K562 (cell line): ENCODE measurements at regions not wholly inside any gene's neighbourhood (a gene's known extent, or its start where the extent isn't known, plus 50 kb on each side); places are given as distances from the start of the nearest gene placed in this dataset.

Source experiments
- ATAC-seq: fragments of 200-7000 bp; cut with Tn5 transposase; 3 replicates; pipeline ENCODE4 v1.9.1; 2020; ENCODE audit warnings: moderate library complexity
- BruUV-seq: library from RNA; stranded (reverse); fragments of 400-500 nt; replicated peaks from 2 replicates; lab custom pipeline; 2021; lab: Mats Ljungman, UMichigan
- CTCF ChIA-PET: fragments of 300-600 bp; formaldehyde crosslinking; extraction: SDS; loops from one replicate; lab custom pipeline; 2021; ENCODE audit warnings: low intra/inter-chr PET ratio; lab: Yijun Ruan, JAX
- POLR2A ChIA-PET: fragments of 300-600, 350-650 bp; sonication (Branson Sonifier 250); formaldehyde crosslinking; extraction: SDS; loops from one replicate; lab custom pipeline; 2021; ENCODE audit warnings: antibody characterized with exemption, inconsistent platforms; lab: Yijun Ruan, JAX
- DNase-seq, 4 experiments: peaks; one replicate each; pipeline versions ENCODE4 v3.0.0 to v3.0.0-alpha.2; 2011 to 2018; ENCODE audit warnings: low spot score in 3 of 4, mixed read lengths in 3 of 4; ENCODE audit errors: extremely low read depth in 1 of 4
- FAIRE-seq: peaks from 2 replicates; lab custom pipeline; 2011; peaks lifted over from hg19 to GRCh38; lab: Jason Lieb, UNC
- H2AFZ ChIP-seq: 2 replicates; pipeline ENCODE4 v1.6.0; 2011; ENCODE audit warnings: low read depth, low read length, control low read depth, inconsistent platforms
- H3K27ac ChIP-seq: fragments of 200-600 bp; 3 replicates; pipeline ENCODE4 v1.8.0; 2011; ENCODE audit warnings: low read depth, mild to moderate bottlenecking, control low read depth, inconsistent platforms, low read length, moderate library complexity, mixed read lengths; ENCODE audit errors: extremely low read depth
- H3K27me3 ChIP-seq, 2 experiments: fragments of 300-600 bp in 1 of 2; 2 replicates in 1 of 2; 3 replicates in 1 of 2; pipeline versions ENCODE4 v1.6.0 to v1.8.0; 2011; ENCODE audit warnings: inconsistent platforms in 2 of 2, low read length in 2 of 2, mild to moderate bottlenecking in 1 of 2, mixed read lengths in 1 of 2, moderate library complexity in 1 of 2; ENCODE audit not compliant: control insufficient read depth in 2 of 2, insufficient read depth in 2 of 2
- H3K36me3 ChIP-seq: fragments of 300-600 bp; 3 replicates; pipeline ENCODE4 v1.8.0; 2011; ENCODE audit warnings: mild to moderate bottlenecking, low read length, inconsistent platforms; ENCODE audit not compliant: control insufficient read depth, insufficient read depth
- H3K4me1 ChIP-seq, 2 experiments: fragments of 200-600 bp in 1 of 2; replicated peaks in 1 of 2; 2 replicates in 1 of 2; 3 replicates in 1 of 2; pipeline versions ENCODE4 v1.5.1 to v1.8.0; 2011; ENCODE audit warnings: inconsistent platforms in 2 of 2, low read length in 2 of 2, mild to moderate bottlenecking in 1 of 2, mixed read lengths in 1 of 2, moderate library complexity in 1 of 2; ENCODE audit not compliant: control insufficient read depth in 2 of 2, insufficient read depth in 2 of 2
- H3K4me2 ChIP-seq: 2 replicates; pipeline ENCODE4 v1.6.1; 2011; ENCODE audit warnings: low read length, control low read depth, inconsistent platforms, mixed read lengths; ENCODE audit not compliant: insufficient read depth
- H3K4me3 ChIP-seq: fragments of 200-600 bp; sonication (generic), shearing (Covaris generic); 2 replicates; pipeline ENCODE4 v1.5.1; 2016; ENCODE audit warnings: control low read depth, inconsistent platforms
- H3K79me2 ChIP-seq: fragments of 200-600 bp; 3 replicates; pipeline ENCODE4 v1.8.0; 2011; ENCODE audit warnings: low read length, inconsistent platforms; ENCODE audit not compliant: control insufficient read depth, insufficient read depth
- H3K9ac ChIP-seq, 2 experiments: 2 replicates each; pipeline versions ENCODE4 v1.6.0 to v1.6.1; 2011; ENCODE audit warnings: low read depth in 2 of 2, low read length in 2 of 2, control low read depth in 1 of 2, inconsistent platforms in 1 of 2, mild to moderate bottlenecking in 1 of 2, mixed read lengths in 1 of 2; ENCODE audit not compliant: insufficient read depth in 1 of 2
- H3K9me1 ChIP-seq: one replicate; pipeline ENCODE4 v1.6.0; 2011; ENCODE audit warnings: inconsistent platforms, mild to moderate bottlenecking, low read length, moderate library complexity; ENCODE audit not compliant: control insufficient read depth, insufficient read depth
- H3K9me3 ChIP-seq: replicated peaks from 2 replicates; pipeline ENCODE4 v1.5.1; 2011; ENCODE audit warnings: low read depth, low read length, inconsistent platforms; ENCODE audit not compliant: control insufficient read depth, insufficient read depth
- H4K20me1 ChIP-seq: replicated peaks from 2 replicates; pipeline ENCODE4 v1.6.1; 2011; ENCODE audit warnings: low read length, inconsistent platforms, mixed read lengths; ENCODE audit not compliant: control insufficient read depth, insufficient read depth
- C11orf30 ChIP-seq: fragments of 450-650 bp; IDR thresholded peaks from 2 replicates; pipeline ENCODE4 v1.6.1; 2016; ENCODE audit warnings: low read depth, mild to moderate bottlenecking
- CBX3 ChIP-seq, 2 experiments: IDR thresholded peaks; 1 replicate in 1 of 2; 2 replicates in 1 of 2; pipeline ENCODE4 v1.6.1; 2012; ENCODE audit warnings: inconsistent platforms in 2 of 2, low read length in 2 of 2, borderline replicate concordance in 1 of 2, control low read depth in 1 of 2
- CBX5 ChIP-seq: IDR thresholded peaks from 2 replicates; pipeline ENCODE4 v1.6.1; 2014; ENCODE audit warnings: low read depth, borderline replicate concordance
- CEBPB ChIP-seq: fragments of 450-650 bp; IDR thresholded peaks from 2 replicates; pipeline ENCODE4 v1.6.1; 2016; ENCODE audit warnings: missing genetic modification characterization, missing compliant biosample characterization
- CEBPG ChIP-seq, 3 experiments: fragments of 200-800 bp in 1 of 3; sonication (Bioruptor generic) in 1 of 3; sonication (generic) in 1 of 3; formaldehyde crosslinking in 1 of 3; IDR thresholded peaks in 2 of 3; conservative IDR thresholded peaks in 1 of 3; 2 replicates each; pipeline versions ENCODE4 v1.6.1 to v1.8.0; 2016 to 2022; ENCODE audit warnings: missing compliant biosample characterization in 2 of 3, missing genetic modification characterization in 2 of 3, mild to moderate bottlenecking in 1 of 3, missing genetic modification reagents in 1 of 3
- GATAD2B ChIP-seq: fragments of 450-650 bp; IDR thresholded peaks from 2 replicates; pipeline ENCODE4 v1.6.1; 2017; ENCODE audit warnings: mild to moderate bottlenecking, borderline replicate concordance
- LARP7 ChIP-seq: fragments of 450-650 bp; IDR thresholded peaks from 2 replicates; pipeline ENCODE4 v1.6.1; 2016
- POLR2A ChIP-seq: fragments of 450-650 bp; conservative IDR thresholded peaks from 2 replicates; pipeline ENCODE4 v1.6.1; 2016
- ZNF766 ChIP-seq: fragments of 200-800 bp; sonication (Bioruptor generic); conservative IDR thresholded peaks from 2 replicates; pipeline ENCODE4 v1.6.1; 2016; ENCODE audit warnings: missing genetic modification characterization, missing compliant biosample characterization
- ZZZ3 ChIP-seq: fragments of 450-650 bp; IDR thresholded peaks from 2 replicates; pipeline ENCODE4 v1.6.1; 2016; ENCODE audit warnings: antibody characterized with exemption, mild to moderate bottlenecking, moderate library complexity
- WGBS: fragments of 100-300 bp; shearing (Covaris generic); methylation state at CpG from one replicate; pipeline ENCODE4 v1.1.6; 2016; ENCODE audit warnings: low coverage, mixed read lengths; ENCODE audit not compliant: insufficient coverage; ENCODE audit errors: missing lambda C conversion rate; 5-methylcytosine and 5-hydroxymethylcytosine counted together
- in situ Hi-C: fragments of 300-500 bp; cut with MboI; formaldehyde crosslinking; loops from 4 replicates; pipeline ENCODE4 v1.15.0; 2018; ENCODE audit warnings: inconsistent platforms, mixed read lengths
- intact Hi-C: fragments of 100-400 bp; cut with micrococcal nuclease; formaldehyde crosslinking; loops from 2 replicates; pipeline ENCODE4 v1.14.2; 2022

GRCh38 chr2:236464140-236464539 is 105.5 kb upstream of the ACKR3 start:
- no peak overlapping the region for H3K27ac ChIP-seq
- H4K20me1 ChIP-seq, result no peaks in the 10 kb centered on the region
- TF ChIP-seq GATAD2B, result no peak
- TF ChIP-seq C11orf30, result no peak
- 0 out of 2 replicates have a peak, but pooled peaks have one; percentile 18 for TF ChIP-seq CEBPB
- no peak for TF ChIP-seq CEBPG (CRISPR knock-in tag; IDR thresholded peaks at IDR 0.05)
- peak; percentile 46 to 63 for TF ChIP-seq CEBPG (tag; conservative IDR thresholded peaks at IDR 0.05 in 1 of 2, IDR thresholded peaks at IDR 0.05 in 1 of 2)
- no peak for TF ChIP-seq CBX5
- TF ChIP-seq CBX3 (IDR thresholded peaks at IDR 0.05; ENCODE audit: borderline replicate concordance in 1 of 2, low read length in 2 of 2), result no peak
- no peak for TF ChIP-seq LARP7
- no peak for TF ChIP-seq ZZZ3
- no peak for TF ChIP-seq POLR2A
- TF ChIP-seq ZNF766 (CRISPR knock-in tag), result no peak
- H3K4me3 ChIP-seq, result no peak overlapping the region
- no peaks in the 10 kb centered on the region for H3K4me1 ChIP-seq
- H3K36me3 ChIP-seq, result no peaks in the 10 kb centered on the region
- H3K9ac ChIP-seq, result no peak overlapping the region
- in situ Hi-C loops (no loop called here), intact Hi-C loops (no loop called here)
- no peak overlapping the region for H2AFZ ChIP-seq
- ChIA-PET POLR2A (no interaction called here), CTCF (no interaction called here)
- no peaks in the 10 kb centered on the region for H3K27me3 ChIP-seq
- no TSS peak for BruUV-seq
- no peaks in the 10 kb centered on the region for H3K79me2 ChIP-seq
- no peaks in the 10 kb centered on the region for H3K9me1 ChIP-seq
- 0% methylated on average over 1 of the region's 1 CpG for WGBS
- H3K9me3 ChIP-seq, result no peaks in the 10 kb centered on the region
- H3K4me2 ChIP-seq, result no peak overlapping the region
- DNase-seq, result no peak
- FAIRE-seq, result no peak
- ATAC-seq, result no peak
